ENCODE measurements at regions not wholly inside any gene's neighbourhood (a gene's known extent, or its start where the extent isn't known, plus 50 kb on each side); places are given as distances from the start of the nearest gene placed in this dataset.

DNA sequence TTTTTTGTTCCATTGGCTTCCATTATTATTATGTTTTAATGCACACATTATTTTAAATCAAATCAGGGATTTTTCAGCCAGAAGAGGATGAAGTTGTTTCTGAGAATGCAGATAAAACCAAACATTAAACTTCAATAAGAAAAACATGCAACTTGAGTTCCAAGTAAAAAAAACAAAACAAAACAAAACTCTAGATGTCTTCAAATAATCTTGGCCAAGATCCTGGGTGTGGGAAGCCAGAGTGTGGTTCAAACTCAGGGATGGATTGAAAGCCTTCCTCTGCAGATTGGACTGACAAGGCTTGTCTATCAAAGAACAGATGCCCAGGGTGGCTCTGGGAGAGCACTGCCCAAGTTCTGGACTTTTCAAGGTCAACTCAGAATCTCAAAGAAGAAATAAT is 134.1 kb downstream of the LCA5 start (continued):
- TF ChIP-seq, protein P1, sequence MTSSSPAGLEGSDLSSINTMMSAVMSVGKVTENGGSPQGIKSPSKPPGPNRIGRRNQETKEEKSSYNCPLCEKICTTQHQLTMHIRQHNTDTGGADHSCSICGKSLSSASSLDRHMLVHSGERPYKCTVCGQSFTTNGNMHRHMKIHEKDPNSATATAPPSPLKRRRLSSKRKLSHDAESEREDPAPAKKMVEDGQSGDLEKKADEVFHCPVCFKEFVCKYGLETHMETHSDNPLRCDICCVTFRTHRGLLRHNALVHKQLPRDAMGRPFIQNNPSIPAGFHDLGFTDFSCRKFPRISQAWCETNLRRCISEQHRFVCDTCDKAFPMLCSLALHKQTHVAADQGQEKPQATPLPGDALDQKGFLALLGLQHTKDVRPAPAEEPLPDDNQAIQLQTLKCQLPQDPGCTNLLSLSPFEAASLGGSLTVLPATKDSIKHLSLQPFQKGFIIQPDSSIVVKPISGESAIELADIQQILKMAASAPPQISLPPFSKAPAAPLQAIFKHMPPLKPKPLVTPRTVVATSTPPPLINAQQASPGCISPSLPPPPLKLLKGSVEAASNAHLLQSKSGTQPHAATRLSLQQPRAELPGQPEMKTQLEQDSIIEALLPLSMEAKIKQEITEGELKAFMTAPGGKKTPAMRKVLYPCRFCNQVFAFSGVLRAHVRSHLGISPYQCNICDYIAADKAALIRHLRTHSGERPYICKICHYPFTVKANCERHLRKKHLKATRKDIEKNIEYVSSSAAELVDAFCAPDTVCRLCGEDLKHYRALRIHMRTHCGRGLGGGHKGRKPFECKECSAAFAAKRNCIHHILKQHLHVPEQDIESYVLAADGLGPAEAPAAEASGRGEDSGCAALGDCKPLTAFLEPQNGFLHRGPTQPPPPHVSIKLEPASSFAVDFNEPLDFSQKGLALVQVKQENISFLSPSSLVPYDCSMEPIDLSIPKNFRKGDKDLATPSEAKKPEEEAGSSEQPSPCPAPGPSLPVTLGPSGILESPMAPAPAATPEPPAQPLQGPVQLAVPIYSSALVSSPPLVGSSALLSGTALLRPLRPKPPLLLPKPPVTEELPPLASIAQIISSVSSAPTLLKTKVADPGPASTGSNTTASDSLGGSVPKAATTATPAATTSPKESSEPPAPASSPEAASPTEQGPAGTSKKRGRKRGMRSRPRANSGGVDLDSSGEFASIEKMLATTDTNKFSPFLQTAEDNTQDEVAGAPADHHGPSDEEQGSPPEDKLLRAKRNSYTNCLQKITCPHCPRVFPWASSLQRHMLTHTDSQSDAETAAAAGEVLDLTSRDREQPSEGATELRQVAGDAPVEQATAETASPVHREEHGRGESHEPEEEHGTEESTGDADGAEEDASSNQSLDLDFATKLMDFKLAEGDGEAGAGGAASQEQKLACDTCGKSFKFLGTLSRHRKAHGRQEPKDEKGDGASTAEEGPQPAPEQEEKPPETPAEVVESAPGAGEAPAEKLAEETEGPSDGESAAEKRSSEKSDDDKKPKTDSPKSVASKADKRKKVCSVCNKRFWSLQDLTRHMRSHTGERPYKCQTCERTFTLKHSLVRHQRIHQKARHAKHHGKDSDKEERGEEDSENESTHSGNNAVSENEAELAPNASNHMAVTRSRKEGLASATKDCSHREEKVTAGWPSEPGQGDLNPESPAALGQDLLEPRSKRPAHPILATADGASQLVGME (CRISPR knock-in tag; IDR thresholded peaks at IDR 0.05): no peak
- TF ChIP-seq HDAC6 (IDR thresholded peaks at IDR 0.05; ENCODE audit: low read depth, low read length) (no peak), POU5F1 (IDR thresholded peaks at IDR 0.05; ENCODE audit: borderline replicate concordance, low read depth, low read length, partially characterized antibody) (no peak), SRSF1 (IDR thresholded peaks at IDR 0.05; ENCODE audit: low read depth, low read length) (no peak), ZSCAN29 (IDR thresholded peaks at IDR 0.05) (no peak), ZNF143 (CRISPR knock-in tag; IDR thresholded peaks at IDR 0.05) (no peak), RERE (CRISPR knock-in tag; IDR thresholded peaks at IDR 0.05; ENCODE audit: borderline replicate concordance) (no peak), HNRNPUL1 (IDR thresholded peaks at IDR 0.05; ENCODE audit: low read length) (no peak)
- TF ChIP-seq, protein P2, sequence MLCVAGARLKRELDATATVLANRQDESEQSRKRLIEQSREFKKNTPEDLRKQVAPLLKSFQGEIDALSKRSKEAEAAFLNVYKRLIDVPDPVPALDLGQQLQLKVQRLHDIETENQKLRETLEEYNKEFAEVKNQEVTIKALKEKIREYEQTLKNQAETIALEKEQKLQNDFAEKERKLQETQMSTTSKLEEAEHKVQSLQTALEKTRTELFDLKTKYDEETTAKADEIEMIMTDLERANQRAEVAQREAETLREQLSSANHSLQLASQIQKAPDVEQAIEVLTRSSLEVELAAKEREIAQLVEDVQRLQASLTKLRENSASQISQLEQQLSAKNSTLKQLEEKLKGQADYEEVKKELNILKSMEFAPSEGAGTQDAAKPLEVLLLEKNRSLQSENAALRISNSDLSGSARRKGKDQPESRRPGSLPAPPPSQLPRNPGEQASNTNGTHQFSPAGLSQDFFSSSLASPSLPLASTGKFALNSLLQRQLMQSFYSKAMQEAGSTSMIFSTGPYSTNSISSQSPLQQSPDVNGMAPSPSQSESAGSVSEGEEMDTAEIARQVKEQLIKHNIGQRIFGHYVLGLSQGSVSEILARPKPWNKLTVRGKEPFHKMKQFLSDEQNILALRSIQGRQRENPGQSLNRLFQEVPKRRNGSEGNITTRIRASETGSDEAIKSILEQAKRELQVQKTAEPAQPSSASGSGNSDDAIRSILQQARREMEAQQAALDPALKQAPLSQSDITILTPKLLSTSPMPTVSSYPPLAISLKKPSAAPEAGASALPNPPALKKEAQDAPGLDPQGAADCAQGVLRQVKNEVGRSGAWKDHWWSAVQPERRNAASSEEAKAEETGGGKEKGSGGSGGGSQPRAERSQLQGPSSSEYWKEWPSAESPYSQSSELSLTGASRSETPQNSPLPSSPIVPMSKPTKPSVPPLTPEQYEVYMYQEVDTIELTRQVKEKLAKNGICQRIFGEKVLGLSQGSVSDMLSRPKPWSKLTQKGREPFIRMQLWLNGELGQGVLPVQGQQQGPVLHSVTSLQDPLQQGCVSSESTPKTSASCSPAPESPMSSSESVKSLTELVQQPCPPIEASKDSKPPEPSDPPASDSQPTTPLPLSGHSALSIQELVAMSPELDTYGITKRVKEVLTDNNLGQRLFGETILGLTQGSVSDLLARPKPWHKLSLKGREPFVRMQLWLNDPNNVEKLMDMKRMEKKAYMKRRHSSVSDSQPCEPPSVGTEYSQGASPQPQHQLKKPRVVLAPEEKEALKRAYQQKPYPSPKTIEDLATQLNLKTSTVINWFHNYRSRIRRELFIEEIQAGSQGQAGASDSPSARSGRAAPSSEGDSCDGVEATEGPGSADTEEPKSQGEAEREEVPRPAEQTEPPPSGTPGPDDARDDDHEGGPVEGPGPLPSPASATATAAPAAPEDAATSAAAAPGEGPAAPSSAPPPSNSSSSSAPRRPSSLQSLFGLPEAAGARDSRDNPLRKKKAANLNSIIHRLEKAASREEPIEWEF (CRISPR knock-in tag; IDR thresholded peaks at IDR 0.05): no peak

Measured in K562 (cell line).